DND-41 (cell line): ENCODE measurements at regions not wholly inside any gene's neighbourhood (a gene's known extent, or its start where the extent isn't known, plus 50 kb on each side); places are given as distances from the start of the nearest gene placed in this dataset.

Experiments
- ATAC-seq: fragments of 200-7000 bp; cut with Tn5 transposase; 3 replicates; pipeline ENCODE4 v1.9.1; 2021; ENCODE audit warnings: low read depth; ENCODE audit not compliant: insufficient read depth
- DNase-seq: peaks from one replicate; pipeline ENCODE4 v3.0.0-alpha.2; 2020
- H2AFZ ChIP-seq: 2 replicates; pipeline ENCODE4 v1.6.0; 2012; ENCODE audit warnings: low read depth, low read length
- H3K27ac ChIP-seq: 2 replicates; pipeline ENCODE4 v1.5.1; 2012; ENCODE audit warnings: low read length, inconsistent platforms
- H3K27me3 ChIP-seq: fragments of 200-600 bp; sonication (generic); 2 replicates; pipeline ENCODE4 v1.6.0; 2012; ENCODE audit warnings: low read length, mild to moderate bottlenecking, inconsistent platforms; ENCODE audit not compliant: insufficient read depth, poor library complexity
- H3K36me3 ChIP-seq: 2 replicates; pipeline ENCODE4 v1.5.1; 2012; ENCODE audit warnings: low read length, inconsistent platforms; ENCODE audit not compliant: insufficient read depth
- H3K4me1 ChIP-seq: 2 replicates; pipeline ENCODE4 v1.5.1; 2012; ENCODE audit warnings: mild to moderate bottlenecking, low read length; ENCODE audit not compliant: insufficient read depth
- H3K4me2 ChIP-seq: 2 replicates; pipeline ENCODE4 v1.6.0; 2012; ENCODE audit warnings: mild to moderate bottlenecking, moderate library complexity, low read length, inconsistent platforms; ENCODE audit not compliant: insufficient read depth
- H3K4me3 ChIP-seq, 2 experiments: fragments of 200-600 bp in 1 of 2; shearing (Covaris generic) in 1 of 2; 2 replicates each; pipeline ENCODE4 v1.5.1; 2012 to 2016; ENCODE audit warnings: inconsistent platforms in 2 of 2, low read length in 2 of 2, mild to moderate bottlenecking in 2 of 2, low read depth in 1 of 2, moderate library complexity in 1 of 2
- H3K79me2 ChIP-seq: 2 replicates; pipeline ENCODE4 v1.6.0; 2012; ENCODE audit warnings: low read length, inconsistent platforms; ENCODE audit not compliant: insufficient read depth
- H3K9ac ChIP-seq: 2 replicates; pipeline ENCODE4 v1.6.0; 2012; ENCODE audit warnings: low read depth, mild to moderate bottlenecking, inconsistent platforms, low read length, moderate library complexity
- H3K9me3 ChIP-seq: 2 replicates; pipeline ENCODE4 v1.5.1; 2012; ENCODE audit warnings: low read length, moderate library complexity, mild to moderate bottlenecking, inconsistent platforms; ENCODE audit not compliant: insufficient read depth, severe bottlenecking
- H4K20me1 ChIP-seq: 2 replicates; pipeline ENCODE4 v1.6.0; 2012; ENCODE audit warnings: low read length; ENCODE audit not compliant: insufficient read depth
- CTCF ChIP-seq: IDR thresholded peaks from 2 replicates; pipeline ENCODE4 v1.5.1; 2012; ENCODE audit warnings: borderline replicate concordance, low read length, moderate library complexity, mild to moderate bottlenecking; ENCODE audit not compliant: poor library complexity, severe bottlenecking; ENCODE audit errors: extremely low read depth
- EZH2 ChIP-seq: IDR thresholded peaks from 3 replicates; pipeline ENCODE4 v1.6.1; 2012; ENCODE audit warnings: borderline replicate concordance, low read depth, mild to moderate bottlenecking, moderate library complexity, low read length, inconsistent platforms; ENCODE audit not compliant: severe bottlenecking

- no peaks in the 10 kb centered on the region for H3K36me3 ChIP-seq
- H3K27ac ChIP-seq = no peak overlapping the region
- no peak overlapping the region for H3K9ac ChIP-seq
- H3K79me2 ChIP-seq = no peaks in the 10 kb centered on the region
- DNase-seq (no peak), ATAC-seq (no peak)
- no peaks in the 10 kb centered on the region for H4K20me1 ChIP-seq
- no peaks in the 10 kb centered on the region for H3K4me1 ChIP-seq
- H3K9me3 ChIP-seq = no peaks in the 10 kb centered on the region
- H3K4me2 ChIP-seq = no peak overlapping the region
- TF ChIP-seq EZH2 = no peak
- no peak for TF ChIP-seq CTCF
- no peak overlapping the region for H2AFZ ChIP-seq
- no peak overlapping the region for H3K4me3 ChIP-seq
- H3K27me3 ChIP-seq = peaks cover 5% of the 10 kb centered on the region
These were observed 115.9 kb downstream of the COX18 start for GRCh38 chr4:72953571-72953970.

- TF ChIP-seq CTCF (no peak), EZH2 (no peak)
- Histone ChIP-seq H3K9ac (no peak overlapping the region), H3K27ac (no peak overlapping the region), H3K79me2 (no peaks in the 10 kb centered on the region), H3K9me3 (no peaks in the 10 kb centered on the region), H3K36me3 (no peaks in the 10 kb centered on the region), H2AFZ (no peak overlapping the region), H4K20me1 (no peaks in the 10 kb centered on the region), H3K4me2 (no peak overlapping the region), H3K27me3 (peaks cover 1% of the 10 kb centered on the region), H3K4me1 (no peaks in the 10 kb centered on the region), H3K4me3 (no peak overlapping the region)
- no peak for DNase-seq
- ATAC-seq = no peak
These were observed 117.9 kb downstream of the COX18 start for GRCh38 chr4:72951628-72952027.

- Histone ChIP-seq H3K4me2 (no peak overlapping the region), H3K4me3 (no peak overlapping the region), H3K4me1 (no peaks in the 10 kb centered on the region), H3K79me2 (no peaks in the 10 kb centered on the region), H3K27me3 (no peaks in the 10 kb centered on the region), H3K36me3 (no peaks in the 10 kb centered on the region), H3K9ac (no peak overlapping the region), H2AFZ (no peak overlapping the region), H3K27ac (no peak overlapping the region), H4K20me1 (no peaks in the 10 kb centered on the region), H3K9me3 (no peaks in the 10 kb centered on the region)
- no peak for DNase-seq
- no peak for TF ChIP-seq EZH2
- no peak for TF ChIP-seq CTCF
- ATAC-seq = no peak
These were observed 118.4 kb downstream of the COX18 start for GRCh38 chr4:72951147-72951546.

GRCh38 chr4:72948080-72948479, 121.4 kb downstream of the COX18 start:
- Histone ChIP-seq H3K36me3 (no peaks in the 10 kb centered on the region), H3K4me3 (no peak overlapping the region), H2AFZ (no peak overlapping the region), H3K79me2 (no peaks in the 10 kb centered on the region), H3K27ac (no peak overlapping the region), H3K9me3 (peaks cover 6% of the 10 kb centered on the region), H4K20me1 (no peaks in the 10 kb centered on the region), H3K27me3 (no peaks in the 10 kb centered on the region), H3K4me1 (no peaks in the 10 kb centered on the region), H3K9ac (no peak overlapping the region), H3K4me2 (no peak overlapping the region)
- TF ChIP-seq CTCF (no peak), EZH2 (no peak)
- DNase-seq (no peak), ATAC-seq (no peak)
